ENCODE measurements at regions not wholly inside any gene's neighbourhood (a gene's known extent, or its start where the extent isn't known, plus 50 kb on each side); places are given as distances from the start of the nearest gene placed in this dataset.

DNA sequence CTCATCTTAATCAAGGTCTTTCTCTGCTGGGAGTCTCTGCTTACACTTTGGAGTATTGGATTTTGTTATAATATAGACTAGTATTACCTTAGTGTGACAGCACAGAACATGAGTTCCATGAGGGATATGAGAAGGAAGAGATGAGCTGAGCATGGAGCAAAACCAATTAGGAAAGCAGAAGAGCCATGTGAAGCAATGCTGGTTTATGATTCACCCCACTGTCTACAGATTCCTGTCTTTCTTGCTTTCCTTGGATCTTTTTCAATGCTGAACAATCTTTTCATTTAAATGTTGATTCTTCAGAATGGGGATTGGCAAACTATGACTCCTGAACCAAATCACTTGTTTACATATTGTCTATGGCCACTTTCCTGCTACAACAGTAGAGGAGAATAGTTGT lies 70.4 kb upstream of the KITLG start:
- H3K9me3 ChIP-seq (ENCODE audit: low read length): no peaks in the 10 kb centered on the region
- intact Hi-C loops (cut with micrococcal nuclease): loop anchor here (10.0 kb wide), 1 partner anchor 274 kb away; no protein-coding TSS in a partner anchor
- H4K20me1 ChIP-seq (ENCODE audit: low read length): no peaks in the 10 kb centered on the region
- DNase-seq (peak; percentile 82), ATAC-seq (peak; percentile 51)
- peaks cover 24% of the 10 kb centered on the region for H3K4me1 ChIP-seq (ENCODE audit: insufficient read depth, low read length)
- POLR2A ChIA-PET (ENCODE audit: unreplicated experiment): no interaction called here
- H3K27ac ChIP-seq (ENCODE audit: low read length): peak overlapping the region; percentile 4
- H3K27me3 ChIP-seq (ENCODE audit: low read length): no peaks in the 10 kb centered on the region
- BruUV-seq (replicated peaks): no TSS peak
- no peaks in the 10 kb centered on the region for H3K9me2 ChIP-seq (replicated peaks; ENCODE audit: low read length)
- H3K9ac ChIP-seq (ENCODE audit: low read length): no peak overlapping the region
- H3K4me3 ChIP-seq (ENCODE audit: low read length): no peak overlapping the region
- no peaks in the 10 kb centered on the region for H3K36me3 ChIP-seq (ENCODE audit: low read depth, low read length)
- H3F3A ChIP-seq (ENCODE audit: low read length, unreplicated experiment): no peaks in the 10 kb centered on the region
- peak overlapping the region; percentile 3; the same call in 1 of the 2 replicates for H2AFZ ChIP-seq (ENCODE audit: low read length)
- CTCF ChIA-PET: no interaction called here
- peak overlapping the region; percentile 19 for H3K4me2 ChIP-seq (ENCODE audit: low read length)
- no peaks in the 10 kb centered on the region for H3K79me2 ChIP-seq (ENCODE audit: low read length)
- TF ChIP-seq EZH2phosphoT487 (IDR thresholded peaks at IDR 0.05; ENCODE audit: borderline replicate concordance, low read length) (no peak), EZH2 (IDR thresholded peaks at IDR 0.05; ENCODE audit: low read length, unreplicated experiment) (no peak)
- TF ChIP-seq, protein P1, sequence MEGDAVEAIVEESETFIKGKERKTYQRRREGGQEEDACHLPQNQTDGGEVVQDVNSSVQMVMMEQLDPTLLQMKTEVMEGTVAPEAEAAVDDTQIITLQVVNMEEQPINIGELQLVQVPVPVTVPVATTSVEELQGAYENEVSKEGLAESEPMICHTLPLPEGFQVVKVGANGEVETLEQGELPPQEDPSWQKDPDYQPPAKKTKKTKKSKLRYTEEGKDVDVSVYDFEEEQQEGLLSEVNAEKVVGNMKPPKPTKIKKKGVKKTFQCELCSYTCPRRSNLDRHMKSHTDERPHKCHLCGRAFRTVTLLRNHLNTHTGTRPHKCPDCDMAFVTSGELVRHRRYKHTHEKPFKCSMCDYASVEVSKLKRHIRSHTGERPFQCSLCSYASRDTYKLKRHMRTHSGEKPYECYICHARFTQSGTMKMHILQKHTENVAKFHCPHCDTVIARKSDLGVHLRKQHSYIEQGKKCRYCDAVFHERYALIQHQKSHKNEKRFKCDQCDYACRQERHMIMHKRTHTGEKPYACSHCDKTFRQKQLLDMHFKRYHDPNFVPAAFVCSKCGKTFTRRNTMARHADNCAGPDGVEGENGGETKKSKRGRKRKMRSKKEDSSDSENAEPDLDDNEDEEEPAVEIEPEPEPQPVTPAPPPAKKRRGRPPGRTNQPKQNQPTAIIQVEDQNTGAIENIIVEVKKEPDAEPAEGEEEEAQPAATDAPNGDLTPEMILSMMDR (conservative IDR thresholded peaks at IDR 0.05; ENCODE audit: low read depth, low read length): no peak

GRCh38 chr12:88648625-88649024 lies 68.4 kb upstream of the KITLG start:
- no peak overlapping the region for H3K4me2 ChIP-seq (ENCODE audit: low read length)
- no peaks in the 10 kb centered on the region for H3K36me3 ChIP-seq (ENCODE audit: low read depth, low read length)
- no peaks in the 10 kb centered on the region for H3K9me3 ChIP-seq (ENCODE audit: low read length)
- H3K4me1 ChIP-seq (ENCODE audit: insufficient read depth, low read length): peaks cover 24% of the 10 kb centered on the region
- H2AFZ ChIP-seq (ENCODE audit: low read length): no peak overlapping the region
- no peaks in the 10 kb centered on the region for H4K20me1 ChIP-seq (ENCODE audit: low read length)
- H3K27ac ChIP-seq (ENCODE audit: low read length): no peak overlapping the region
- CTCF ChIA-PET: no interaction called here
- DNase-seq (no peak), ATAC-seq (no peak)
- no peaks in the 10 kb centered on the region for H3K27me3 ChIP-seq (ENCODE audit: low read length)
- no peak for TF ChIP-seq EZH2phosphoT487 (IDR thresholded peaks at IDR 0.05; ENCODE audit: borderline replicate concordance, low read length)
- TF ChIP-seq EZH2 (IDR thresholded peaks at IDR 0.05; ENCODE audit: low read length, unreplicated experiment): no peak
- TF ChIP-seq, protein P1 (conservative IDR thresholded peaks at IDR 0.05; ENCODE audit: low read depth, low read length): no peak
- H3K79me2 ChIP-seq (ENCODE audit: low read length): no peaks in the 10 kb centered on the region
- H3K4me3 ChIP-seq (ENCODE audit: low read length): no peak overlapping the region
- H3F3A ChIP-seq (ENCODE audit: low read length, unreplicated experiment): no peaks in the 10 kb centered on the region
- no peak overlapping the region for H3K9ac ChIP-seq (ENCODE audit: low read length)
- intact Hi-C loops (cut with micrococcal nuclease): no loop called here
- H3K9me2 ChIP-seq (replicated peaks; ENCODE audit: low read length): no peaks in the 10 kb centered on the region
- BruUV-seq (replicated peaks): no TSS peak
- POLR2A ChIA-PET (ENCODE audit: unreplicated experiment): no interaction called here

- Histone ChIP-seq H3K4me1 (ENCODE audit: insufficient read depth, low read length) (peaks cover 24% of the 10 kb centered on the region), H3K79me2 (ENCODE audit: low read length) (no peaks in the 10 kb centered on the region), H3K9ac (ENCODE audit: low read length) (no peak overlapping the region), H3K27ac (ENCODE audit: low read length) (no peak overlapping the region), H2AFZ (ENCODE audit: low read length) (peak overlapping the region; percentile 51), H3K27me3 (ENCODE audit: low read length) (no peaks in the 10 kb centered on the region), H3K4me2 (ENCODE audit: low read length) (no peak overlapping the region), H4K20me1 (ENCODE audit: low read length) (no peaks in the 10 kb centered on the region), H3K4me3 (ENCODE audit: low read length) (no peak overlapping the region), H3K9me3 (ENCODE audit: low read length) (no peaks in the 10 kb centered on the region), H3F3A (ENCODE audit: low read length, unreplicated experiment) (no peaks in the 10 kb centered on the region), H3K9me2 (replicated peaks; ENCODE audit: low read length) (no peaks in the 10 kb centered on the region), H3K36me3 (ENCODE audit: low read depth, low read length) (no peaks in the 10 kb centered on the region)
- intact Hi-C loops (cut with micrococcal nuclease): no loop called here
- ATAC-seq: no peak
- TF ChIP-seq, protein P1 (conservative IDR thresholded peaks at IDR 0.05; ENCODE audit: low read depth, low read length): no peak
- TF ChIP-seq EZH2 (IDR thresholded peaks at IDR 0.05; ENCODE audit: low read length, unreplicated experiment) (no peak), EZH2phosphoT487 (IDR thresholded peaks at IDR 0.05; ENCODE audit: borderline replicate concordance, low read length) (no peak)
- ChIA-PET CTCF (no interaction called here), POLR2A (ENCODE audit: unreplicated experiment) (interaction anchor here (0.5 kb wide), 1 partner anchor 72 kb away, joined by 5 read pairs; no protein-coding TSS in a partner anchor)
- no TSS peak for BruUV-seq (replicated peaks)
- no peak for DNase-seq
Measured at GRCh38 chr12:88646824-88647223, 66.6 kb upstream of the KITLG start.
